Endothelial cell (in vitro differentiated cells): ENCODE measurements at regions not wholly inside any gene's neighbourhood (a gene's known extent, or its start where the extent isn't known, plus 50 kb on each side); places are given as distances from the start of the nearest gene placed in this dataset.

ENCODE experiments used
- DNase-seq: peaks from one replicate; pipeline ENCODE4 v3.0.0; 2021; ENCODE audit warnings: low spot score
- H3K27ac Mint-ChIP-seq: one replicate; pipeline ENCODE4 v1.8.0; 2021; ENCODE audit warnings: mixed read lengths, inconsistent platforms; ENCODE audit not compliant: unreplicated experiment
- H3K27me3 Mint-ChIP-seq: one replicate; pipeline ENCODE4 v1.8.0; 2021; ENCODE audit warnings: mild to moderate bottlenecking, moderate library complexity, mixed read lengths, inconsistent platforms; ENCODE audit not compliant: unreplicated experiment
- H3K36me3 Mint-ChIP-seq: one replicate; pipeline ENCODE4 v1.8.0; 2021; ENCODE audit warnings: mild to moderate bottlenecking, low read depth, mixed read lengths, inconsistent platforms; ENCODE audit not compliant: unreplicated experiment
- H3K4me1 Mint-ChIP-seq: one replicate; pipeline ENCODE4 v1.8.0; 2021; ENCODE audit warnings: mild to moderate bottlenecking, mixed read lengths, inconsistent platforms; ENCODE audit not compliant: unreplicated experiment
- H3K4me3 Mint-ChIP-seq: one replicate; pipeline ENCODE4 v1.8.0; 2021; ENCODE audit warnings: mild to moderate bottlenecking, mixed read lengths, inconsistent platforms; ENCODE audit not compliant: unreplicated experiment
- H3K9me3 Mint-ChIP-seq: one replicate; pipeline ENCODE4 v1.8.0; 2021; ENCODE audit warnings: mixed read lengths, inconsistent platforms; ENCODE audit not compliant: unreplicated experiment
- TF ChIP-seq, protein P1 (sequence below): fragments of 200-600 bp; sonication (generic); IDR thresholded peaks from one replicate; pipeline ENCODE4 v1.5.0; 2021; ENCODE audit warnings: antibody characterized with exemption; ENCODE audit not compliant: unreplicated experiment

- Mint-ChIP-seq H3K9me3 (no peaks in the 10 kb centered on the region), H3K36me3 (no peaks in the 10 kb centered on the region), H3K4me3 (no peak overlapping the region), H3K4me1 (peaks cover 9% of the 10 kb centered on the region), H3K27me3 (no peaks in the 10 kb centered on the region), H3K27ac (no peak overlapping the region)
- DNase-seq = no peak
- TF ChIP-seq, protein P1, sequence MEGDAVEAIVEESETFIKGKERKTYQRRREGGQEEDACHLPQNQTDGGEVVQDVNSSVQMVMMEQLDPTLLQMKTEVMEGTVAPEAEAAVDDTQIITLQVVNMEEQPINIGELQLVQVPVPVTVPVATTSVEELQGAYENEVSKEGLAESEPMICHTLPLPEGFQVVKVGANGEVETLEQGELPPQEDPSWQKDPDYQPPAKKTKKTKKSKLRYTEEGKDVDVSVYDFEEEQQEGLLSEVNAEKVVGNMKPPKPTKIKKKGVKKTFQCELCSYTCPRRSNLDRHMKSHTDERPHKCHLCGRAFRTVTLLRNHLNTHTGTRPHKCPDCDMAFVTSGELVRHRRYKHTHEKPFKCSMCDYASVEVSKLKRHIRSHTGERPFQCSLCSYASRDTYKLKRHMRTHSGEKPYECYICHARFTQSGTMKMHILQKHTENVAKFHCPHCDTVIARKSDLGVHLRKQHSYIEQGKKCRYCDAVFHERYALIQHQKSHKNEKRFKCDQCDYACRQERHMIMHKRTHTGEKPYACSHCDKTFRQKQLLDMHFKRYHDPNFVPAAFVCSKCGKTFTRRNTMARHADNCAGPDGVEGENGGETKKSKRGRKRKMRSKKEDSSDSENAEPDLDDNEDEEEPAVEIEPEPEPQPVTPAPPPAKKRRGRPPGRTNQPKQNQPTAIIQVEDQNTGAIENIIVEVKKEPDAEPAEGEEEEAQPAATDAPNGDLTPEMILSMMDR = no peak
Measured at GRCh38 chr1:208808301-208808700, 564.1 kb upstream of the PLXNA2 start.

DNA sequence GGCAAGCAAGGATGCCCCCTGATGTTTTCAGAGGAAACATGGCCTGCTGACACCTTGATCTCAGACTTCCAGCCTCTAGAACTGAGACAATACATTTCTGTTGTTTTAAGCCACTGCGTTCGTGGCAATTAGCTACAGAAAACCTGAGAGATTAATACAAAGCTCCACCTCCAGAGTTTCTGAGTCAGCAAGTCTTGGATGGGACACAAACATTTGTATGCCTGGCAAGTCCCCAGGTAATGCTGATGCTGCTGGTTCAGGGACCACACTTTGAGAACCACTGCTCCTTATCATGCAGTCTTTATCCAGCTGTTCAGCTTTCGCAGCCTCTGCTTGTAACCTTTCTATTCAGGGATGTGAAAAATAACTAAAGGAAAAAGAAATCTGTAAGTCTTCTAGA is 565.7 kb upstream of the PLXNA2 start:
- no peak for DNase-seq
- H3K9me3 Mint-ChIP-seq = no peaks in the 10 kb centered on the region
- H3K4me3 Mint-ChIP-seq = no peak overlapping the region
- H3K27ac Mint-ChIP-seq = no peak overlapping the region
- no peaks in the 10 kb centered on the region for H3K27me3 Mint-ChIP-seq
- H3K36me3 Mint-ChIP-seq = no peaks in the 10 kb centered on the region
- H3K4me1 Mint-ChIP-seq = peaks cover 9% of the 10 kb centered on the region
- TF ChIP-seq, protein P1 = no peak

DNA sequence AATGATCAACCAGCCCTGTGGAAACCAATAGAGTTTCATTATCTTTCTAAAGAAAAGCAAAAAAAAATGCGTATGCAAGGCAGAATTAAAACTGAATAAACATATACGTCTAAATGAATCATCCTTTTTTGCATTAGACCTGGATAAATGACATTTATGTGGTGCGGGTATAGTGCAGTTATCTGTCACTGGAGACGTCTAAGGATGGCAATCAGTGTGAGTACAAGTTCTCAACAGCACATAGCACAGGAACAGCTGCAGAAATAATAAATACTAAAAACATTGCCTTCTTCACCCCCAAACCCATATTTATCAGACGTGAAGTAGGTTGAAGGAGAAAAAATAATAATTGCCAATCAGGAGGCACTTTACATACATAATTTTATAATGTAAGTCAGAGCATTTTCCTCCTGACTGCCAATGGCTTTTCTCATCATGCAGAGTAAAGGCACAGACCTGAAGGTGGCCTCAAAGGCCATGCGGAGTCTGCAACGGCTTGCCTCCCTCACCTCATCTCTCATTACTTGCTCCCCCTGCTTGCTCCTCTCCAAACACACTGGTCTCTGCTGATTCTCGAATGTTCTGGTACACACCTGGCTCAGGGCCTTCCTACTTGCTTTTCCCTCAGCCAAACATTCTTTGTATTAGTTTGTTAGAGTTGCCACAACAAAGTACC is 574.7 kb upstream of the PLXNA2 start:
- Mint-ChIP-seq H3K4me3 (no peak overlapping the region), H3K27ac (no peak overlapping the region), H3K9me3 (no peaks in the 10 kb centered on the region), H3K4me1 (no peaks in the 10 kb centered on the region), H3K27me3 (peaks cover 4% of the 10 kb centered on the region), H3K36me3 (no peaks in the 10 kb centered on the region)
- TF ChIP-seq, protein P1 = no peak
- DNase-seq = no peak

DNA sequence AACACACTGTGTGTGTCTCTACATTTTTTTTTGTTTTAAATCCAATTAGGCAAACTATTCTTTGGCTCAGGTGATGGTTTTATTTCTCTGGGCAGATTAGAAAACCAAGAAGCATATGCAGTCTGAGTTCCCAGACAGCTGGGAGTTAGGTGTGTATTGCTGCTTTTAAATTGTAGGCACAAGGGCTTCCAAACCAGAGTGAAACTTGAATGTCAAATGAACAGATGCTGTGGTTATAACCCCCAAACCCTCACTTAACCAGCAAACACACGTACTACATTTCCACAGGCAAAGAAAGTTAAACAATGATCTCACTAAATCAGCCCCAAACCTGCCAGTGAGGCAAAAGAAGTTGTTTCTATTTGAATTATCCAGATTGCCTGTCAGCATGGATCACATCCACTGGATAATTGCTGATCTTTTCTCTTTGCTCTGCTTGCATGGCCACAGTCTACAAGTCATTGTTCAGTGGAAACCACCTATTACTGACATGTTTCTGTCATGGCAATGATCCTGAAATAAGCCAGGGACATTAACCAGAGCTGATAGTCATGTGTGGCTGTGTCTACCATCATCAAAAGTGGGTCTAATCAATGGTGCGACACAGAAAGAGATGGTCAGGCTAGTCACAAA is 576.5 kb upstream of the PLXNA2 start:
- H3K27ac Mint-ChIP-seq = no peak overlapping the region
- no peaks in the 10 kb centered on the region for H3K36me3 Mint-ChIP-seq

DNA sequence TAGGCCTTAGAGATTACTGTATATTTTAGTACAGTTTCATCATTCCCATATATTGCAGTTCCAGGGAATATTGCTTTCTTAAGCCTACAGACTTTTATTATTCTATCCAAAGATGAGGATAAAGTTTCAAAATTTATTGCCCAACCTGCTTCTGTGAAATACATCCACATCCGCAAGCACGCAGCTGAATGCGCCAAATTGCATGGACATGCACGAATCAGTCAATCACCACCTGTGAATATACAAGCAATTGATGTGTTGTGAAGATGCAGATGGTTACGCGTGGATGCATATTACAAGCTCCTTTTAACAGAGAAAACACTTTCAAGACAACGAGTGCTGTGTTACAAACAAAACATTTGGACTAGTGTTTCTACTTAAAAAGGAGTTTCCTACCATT is 577.8 kb upstream of the PLXNA2 start:
- Mint-ChIP-seq H3K9me3 (no peaks in the 10 kb centered on the region), H3K27me3 (peaks cover 2% of the 10 kb centered on the region), H3K4me3 (no peak overlapping the region), H3K27ac (no peak overlapping the region), H3K36me3 (no peaks in the 10 kb centered on the region), H3K4me1 (no peaks in the 10 kb centered on the region)
- no peak for DNase-seq
- TF ChIP-seq, protein P1 = no peak

More for the DNA sequence above, 576.5 kb upstream of the PLXNA2 start:
- Mint-ChIP-seq H3K4me3 (no peak overlapping the region), H3K4me1 (no peaks in the 10 kb centered on the region), H3K27me3 (peaks cover 2% of the 10 kb centered on the region), H3K9me3 (no peaks in the 10 kb centered on the region)
- no peak for DNase-seq
- TF ChIP-seq, protein P1 = no peak
